GM12878 (cell line): ENCODE measurements at regions not wholly inside any gene's neighbourhood (a gene's known extent, or its start where the extent isn't known, plus 50 kb on each side); places are given as distances from the start of the nearest gene placed in this dataset.

ENCODE experiments used
- CREB1 ChIP-seq: IDR thresholded peaks from 2 replicates; pipeline ENCODE4 v1.6.1; 2012; ENCODE audit warnings: low read depth, mild to moderate bottlenecking, inconsistent platforms
- POLR2AphosphoS5 ChIP-seq: IDR thresholded peaks from 2 replicates; pipeline ENCODE4 v1.6.1; 2011; ENCODE audit warnings: mild to moderate bottlenecking, low read length, inconsistent platforms
- SPI1 ChIP-seq: IDR thresholded peaks from 2 replicates; pipeline ENCODE4 v1.6.1; 2011; ENCODE audit warnings: low read depth, mild to moderate bottlenecking, low read length, moderate library complexity, borderline replicate concordance; ENCODE audit not compliant: insufficient read depth

DNA sequence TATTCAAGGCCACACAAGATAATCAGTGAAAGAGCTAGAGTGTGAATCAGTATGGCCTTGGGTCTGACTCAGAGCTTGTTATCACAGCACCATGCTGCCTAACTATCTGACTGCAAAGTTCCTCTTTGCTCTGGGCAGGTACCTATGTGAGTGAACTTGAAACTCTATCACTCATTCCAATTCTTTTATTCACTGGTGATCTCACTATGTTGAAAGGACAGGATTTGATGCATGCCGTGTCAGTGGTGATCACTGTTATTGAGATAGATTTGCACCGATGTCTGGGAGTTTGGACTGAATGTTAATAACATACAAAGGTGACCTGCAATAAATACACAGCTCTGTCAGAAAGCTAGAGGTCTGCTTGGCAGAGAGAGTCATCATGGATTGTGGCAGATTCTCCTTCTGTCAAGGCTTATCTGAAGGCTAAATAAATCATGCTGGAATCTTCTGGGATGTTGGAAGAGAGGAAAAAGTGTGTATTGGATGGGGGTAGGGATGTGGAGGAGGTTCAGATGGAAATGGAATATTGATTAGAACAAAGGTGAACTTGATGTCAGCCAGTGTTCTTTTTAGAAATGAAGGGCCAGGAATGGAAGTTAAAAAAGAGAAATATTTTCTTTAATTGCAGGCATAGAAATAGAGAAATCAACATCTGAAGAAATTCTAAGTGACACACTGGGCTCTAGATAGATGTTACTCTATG is 91.8 kb upstream of the TNC start:
- TF ChIP-seq POLR2AphosphoS5 (no peak), SPI1 (no peak), CREB1 (no peak)
